Embryonic facial prominence (tissue), 1 donor: ENCODE measurements at regions not wholly inside any gene's neighbourhood (a gene's known extent, or its start where the extent isn't known, plus 50 kb on each side); places are given as distances from the start of the nearest gene placed in this dataset.

Experiments used
- DNase-seq: peaks from one replicate; pipeline ENCODE4 v3.0.0-alpha.2; 2016; ENCODE audit errors: extremely low spot score

- no peak for DNase-seq
These were observed 179.7 kb upstream of the MTNR1B start for GRCh38 chr11:92789761-92790160.

- DNase-seq: no peak
These were observed 179.1 kb upstream of the MTNR1B start for GRCh38 chr11:92790366-92790765.

GRCh38 chr11:92790926-92791616 is 178.4 kb upstream of the MTNR1B start:
- DNase-seq: no peak

- DNase-seq: no peak
These were observed 177.6 kb upstream of the MTNR1B start for GRCh38 chr11:92791886-92792285.

GRCh38 chr11:92793189-92793588 is 176.3 kb upstream of the MTNR1B start:
- DNase-seq: no peak

- DNase-seq: no peak
These were observed 174.7 kb upstream of the MTNR1B start for GRCh38 chr11:92794783-92795182.

GRCh38 chr11:92796744-92797143 is 172.7 kb upstream of the MTNR1B start:
- DNase-seq: no peak

GRCh38 chr11:92797874-92798273 is 171.6 kb upstream of the MTNR1B start:
- DNase-seq: no peak

GRCh38 chr11:92801685-92802084 is 167.8 kb upstream of the MTNR1B start:
- DNase-seq: no peak

- DNase-seq: no peak
These were observed 166.8 kb upstream of the MTNR1B start for GRCh38 chr11:92802644-92803043.

GRCh38 chr11:92803391-92803790 is 166.1 kb upstream of the MTNR1B start:
- DNase-seq: no peak

- DNase-seq: no peak
These were observed 165.0 kb upstream of the MTNR1B start for GRCh38 chr11:92804388-92804966.

GRCh38 chr11:92808022-92808421 is 161.4 kb upstream of the MTNR1B start:
- DNase-seq: no peak

GRCh38 chr11:92810423-92811064 is 158.9 kb upstream of the MTNR1B start:
- DNase-seq: no peak

GRCh38 chr11:92811341-92811740 is 158.1 kb upstream of the MTNR1B start:
- no peak for DNase-seq

- no peak for DNase-seq
These were observed 156.6 kb upstream of the MTNR1B start for GRCh38 chr11:92812841-92813240.

GRCh38 chr11:92819830-92820229 is 149.6 kb upstream of the MTNR1B start:
- no peak for DNase-seq

GRCh38 chr11:92820860-92821259 is 148.6 kb upstream of the MTNR1B start:
- no peak for DNase-seq

GRCh38 chr11:92822410-92822809 is 147.0 kb upstream of the MTNR1B start:
- no peak for DNase-seq

GRCh38 chr11:92826136-92826535 is 143.3 kb upstream of the MTNR1B start:
- no peak for DNase-seq

GRCh38 chr11:92826603-92827002 is 142.8 kb upstream of the MTNR1B start:
- DNase-seq: no peak

- DNase-seq: no peak
These were observed 142.3 kb upstream of the MTNR1B start for GRCh38 chr11:92827132-92827531.

- no peak for DNase-seq
These were observed 140.9 kb upstream of the MTNR1B start for GRCh38 chr11:92828556-92828955.
